Astrocyte (in vitro differentiated cells and primary cell): ENCODE measurements at regions not wholly inside any gene's neighbourhood (a gene's known extent, or its start where the extent isn't known, plus 50 kb on each side); places are given as distances from the start of the nearest gene placed in this dataset.

Source experiments
- DNase-seq: peaks from one replicate; pipeline ENCODE4 v3.0.0-alpha.2; 2010; ENCODE audit warnings: low read depth
- FAIRE-seq: peaks from 2 replicates; lab custom pipeline; 2011; peaks lifted over from hg19 to GRCh38; lab: Jason Lieb, UNC
- H2AFZ ChIP-seq: 2 replicates; pipeline ENCODE4 v1.6.0; 2012; ENCODE audit warnings: low read depth, low read length, inconsistent platforms
- H3K27ac ChIP-seq: 2 replicates; pipeline ENCODE4 v1.5.1; 2011; ENCODE audit warnings: low read depth, low read length, inconsistent platforms
- H3K27me3 ChIP-seq: 2 replicates; pipeline ENCODE4 v1.6.0; 2011; ENCODE audit warnings: low read length, inconsistent platforms; ENCODE audit not compliant: insufficient read depth
- H3K36me3 ChIP-seq: 2 replicates; pipeline ENCODE4 v1.5.1; 2011; ENCODE audit warnings: low read length, inconsistent platforms; ENCODE audit not compliant: insufficient read depth
- H3K4me1 ChIP-seq: 2 replicates; pipeline ENCODE4 v1.5.1; 2011; ENCODE audit warnings: low read length, inconsistent platforms; ENCODE audit not compliant: insufficient read depth
- H3K4me2 ChIP-seq: 2 replicates; pipeline ENCODE4 v1.6.0; 2012; ENCODE audit warnings: low read length, inconsistent platforms
- H3K4me3 ChIP-seq: 2 replicates; pipeline ENCODE4 v1.5.1; 2011; ENCODE audit warnings: low read depth, mild to moderate bottlenecking, low read length, inconsistent platforms; ENCODE audit not compliant: insufficient read depth
- H3K79me2 ChIP-seq: 2 replicates; pipeline ENCODE4 v1.6.0; 2012; ENCODE audit warnings: mild to moderate bottlenecking, low read length, inconsistent platforms; ENCODE audit not compliant: insufficient read depth
- H3K9ac ChIP-seq: 2 replicates; pipeline ENCODE4 v1.6.0; 2012; ENCODE audit warnings: mild to moderate bottlenecking, low read length, inconsistent platforms
- H3K9me3 ChIP-seq: 2 replicates; pipeline ENCODE4 v1.5.1; 2012; ENCODE audit warnings: low read depth, mild to moderate bottlenecking, low read length, inconsistent platforms; ENCODE audit not compliant: insufficient read depth
- H4K20me1 ChIP-seq: 2 replicates; pipeline ENCODE4 v1.6.0; 2012; ENCODE audit warnings: low read length, inconsistent platforms; ENCODE audit not compliant: insufficient read depth
- H3K27ac Mint-ChIP-seq: one replicate; pipeline ENCODE4 v1.8.0; 2021; ENCODE audit warnings: mild to moderate bottlenecking, mixed read lengths; ENCODE audit not compliant: unreplicated experiment
- H3K27me3 Mint-ChIP-seq: one replicate; pipeline ENCODE4 v1.8.0; 2021; ENCODE audit warnings: low read depth, mixed read lengths; ENCODE audit not compliant: unreplicated experiment
- H3K36me3 Mint-ChIP-seq: one replicate; pipeline ENCODE4 v1.8.0; 2021; ENCODE audit warnings: low read depth, mixed read lengths; ENCODE audit not compliant: unreplicated experiment
- H3K4me1 Mint-ChIP-seq: one replicate; pipeline ENCODE4 v1.8.0; 2021; ENCODE audit warnings: low read depth, mixed read lengths; ENCODE audit not compliant: unreplicated experiment
- H3K4me3 Mint-ChIP-seq: one replicate; pipeline ENCODE4 v1.8.0; 2021; ENCODE audit warnings: mild to moderate bottlenecking, moderate library complexity, mixed read lengths; ENCODE audit not compliant: unreplicated experiment
- H3K9me3 Mint-ChIP-seq: one replicate; pipeline ENCODE4 v1.8.0; 2021; ENCODE audit warnings: mild to moderate bottlenecking, mixed read lengths; ENCODE audit not compliant: unreplicated experiment
- EZH2 ChIP-seq: IDR thresholded peaks from 2 replicates; pipeline ENCODE4 v1.6.1; 2012; ENCODE audit warnings: mild to moderate bottlenecking, low read length, inconsistent platforms; ENCODE audit not compliant: insufficient read depth
- TF ChIP-seq, protein P1 (sequence below): IDR thresholded peaks from 2 replicates; pipeline ENCODE4 v1.5.1; 2011; ENCODE audit warnings: low read depth, mild to moderate bottlenecking, inconsistent platforms, low read length, moderate library complexity; ENCODE audit not compliant: insufficient read depth

DNA sequence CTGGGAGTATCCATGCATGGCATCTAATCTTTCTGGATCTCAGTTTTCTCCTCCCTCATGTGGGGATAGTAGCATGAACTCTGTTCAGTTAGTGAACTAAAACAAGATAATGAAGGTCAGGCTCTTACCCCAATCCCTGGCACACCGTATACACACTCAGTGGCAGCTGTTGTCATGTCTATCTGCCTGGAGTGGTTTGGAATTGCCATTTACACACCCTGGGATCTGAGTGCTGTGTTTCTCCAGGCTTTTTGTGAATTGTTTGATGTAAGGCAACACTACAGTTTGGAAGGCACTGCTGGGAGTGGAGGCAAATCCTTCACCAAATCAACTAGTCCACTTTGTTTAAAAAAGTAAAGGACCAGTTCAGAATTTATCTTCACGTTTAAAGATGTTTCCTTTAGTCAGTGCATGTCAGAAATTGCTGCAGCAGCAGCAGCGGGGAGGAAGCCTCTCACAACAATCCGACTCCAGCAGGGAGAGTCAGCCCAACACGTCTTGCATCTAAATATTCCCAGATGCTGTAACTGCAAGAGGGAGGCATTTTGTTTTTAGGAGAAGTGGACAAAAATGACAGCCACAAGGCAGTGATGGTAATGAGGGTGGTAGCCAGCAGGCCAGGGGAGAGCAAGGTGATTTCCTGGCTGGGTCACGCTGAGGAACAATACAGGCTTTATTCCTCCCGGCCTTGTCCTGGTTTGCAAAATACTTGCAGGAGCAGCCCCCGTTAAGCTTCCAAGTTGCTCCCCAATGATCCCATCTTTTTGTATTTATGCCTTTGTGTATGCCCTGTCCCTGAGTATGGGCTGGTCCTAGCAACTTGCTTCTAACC, 128.5 kb upstream of the LRIG1 start:
- H3K79me2 ChIP-seq, result no peaks in the 10 kb centered on the region
- H3K9me3 Mint-ChIP-seq, result no peaks in the 10 kb centered on the region
- H2AFZ ChIP-seq, result peak overlapping the region; percentile 9
- no peaks in the 10 kb centered on the region for H3K36me3 Mint-ChIP-seq
- no peaks in the 10 kb centered on the region for H3K36me3 ChIP-seq
- no peak for DNase-seq
- H3K4me3 Mint-ChIP-seq, result no peak overlapping the region
- H3K4me1 Mint-ChIP-seq, result no peaks in the 10 kb centered on the region
- no peak overlapping the region for H3K4me3 ChIP-seq
- H4K20me1 ChIP-seq, result no peaks in the 10 kb centered on the region
- no peaks in the 10 kb centered on the region for H3K9me3 ChIP-seq
- no peaks in the 10 kb centered on the region for H3K27me3 ChIP-seq
- TF ChIP-seq EZH2, result no peak
- TF ChIP-seq, protein P1, sequence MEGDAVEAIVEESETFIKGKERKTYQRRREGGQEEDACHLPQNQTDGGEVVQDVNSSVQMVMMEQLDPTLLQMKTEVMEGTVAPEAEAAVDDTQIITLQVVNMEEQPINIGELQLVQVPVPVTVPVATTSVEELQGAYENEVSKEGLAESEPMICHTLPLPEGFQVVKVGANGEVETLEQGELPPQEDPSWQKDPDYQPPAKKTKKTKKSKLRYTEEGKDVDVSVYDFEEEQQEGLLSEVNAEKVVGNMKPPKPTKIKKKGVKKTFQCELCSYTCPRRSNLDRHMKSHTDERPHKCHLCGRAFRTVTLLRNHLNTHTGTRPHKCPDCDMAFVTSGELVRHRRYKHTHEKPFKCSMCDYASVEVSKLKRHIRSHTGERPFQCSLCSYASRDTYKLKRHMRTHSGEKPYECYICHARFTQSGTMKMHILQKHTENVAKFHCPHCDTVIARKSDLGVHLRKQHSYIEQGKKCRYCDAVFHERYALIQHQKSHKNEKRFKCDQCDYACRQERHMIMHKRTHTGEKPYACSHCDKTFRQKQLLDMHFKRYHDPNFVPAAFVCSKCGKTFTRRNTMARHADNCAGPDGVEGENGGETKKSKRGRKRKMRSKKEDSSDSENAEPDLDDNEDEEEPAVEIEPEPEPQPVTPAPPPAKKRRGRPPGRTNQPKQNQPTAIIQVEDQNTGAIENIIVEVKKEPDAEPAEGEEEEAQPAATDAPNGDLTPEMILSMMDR, result no peak
- H3K4me2 ChIP-seq, result no peak overlapping the region
- H3K27ac Mint-ChIP-seq, result no peak overlapping the region
- H3K9ac ChIP-seq, result no peak overlapping the region
- no peak overlapping the region for H3K27ac ChIP-seq
- no peaks in the 10 kb centered on the region for H3K4me1 ChIP-seq
- H3K27me3 Mint-ChIP-seq, result no peaks in the 10 kb centered on the region
- no peak for FAIRE-seq

DNA sequence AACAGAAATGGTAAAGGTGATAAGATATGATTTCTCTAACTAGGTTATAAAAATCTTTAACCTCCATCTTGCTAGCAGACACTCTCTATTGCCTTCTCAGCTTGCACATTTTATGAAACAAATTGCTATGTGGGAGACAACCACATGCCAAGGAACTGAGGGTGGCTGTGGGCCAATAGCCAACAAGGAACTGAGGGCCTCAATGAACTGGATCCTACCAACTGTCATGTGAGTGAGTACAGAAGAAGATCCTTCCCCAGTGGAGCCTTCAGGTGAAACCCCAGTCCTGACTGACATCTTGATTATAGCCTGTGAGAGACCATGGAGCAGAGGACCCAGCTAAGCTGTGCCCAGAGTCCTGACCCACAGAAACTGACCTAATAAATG, 129.2 kb upstream of the LRIG1 start:
- Histone ChIP-seq H3K27ac (no peak overlapping the region), H3K9me3 (no peaks in the 10 kb centered on the region), H2AFZ (no peak overlapping the region), H3K27me3 (no peaks in the 10 kb centered on the region), H3K79me2 (no peaks in the 10 kb centered on the region), H3K9ac (no peak overlapping the region), H4K20me1 (no peaks in the 10 kb centered on the region), H3K4me3 (no peak overlapping the region), H3K36me3 (no peaks in the 10 kb centered on the region), H3K4me2 (no peak overlapping the region), H3K4me1 (no peaks in the 10 kb centered on the region)
- FAIRE-seq (no peak), DNase-seq (no peak)
- Mint-ChIP-seq H3K36me3 (no peaks in the 10 kb centered on the region), H3K4me3 (no peak overlapping the region), H3K27me3 (no peaks in the 10 kb centered on the region), H3K27ac (no peak overlapping the region), H3K4me1 (no peaks in the 10 kb centered on the region), H3K9me3 (no peaks in the 10 kb centered on the region)
- TF ChIP-seq, protein P1, result no peak
- TF ChIP-seq EZH2, result no peak
